GM12878 (cell line): ENCODE measurements at regions not wholly inside any gene's neighbourhood (a gene's known extent, or its start where the extent isn't known, plus 50 kb on each side); places are given as distances from the start of the nearest gene placed in this dataset.

Experiments
- ATF2 ChIP-seq: IDR thresholded peaks from 2 replicates; pipeline ENCODE4 v1.6.1; 2012; ENCODE audit warnings: low read length, inconsistent platforms
- CBX5 ChIP-seq: sonication (generic); IDR thresholded peaks from 2 replicates; pipeline ENCODE4 v1.6.1; 2016; ENCODE audit warnings: low read depth, moderate library complexity, mild to moderate bottlenecking, inconsistent platforms
- CREM ChIP-seq: IDR thresholded peaks from 2 replicates; pipeline ENCODE4 v1.6.1; 2014; ENCODE audit warnings: antibody characterized with exemption, low read depth
- CTCF ChIP-seq, 3 experiments: IDR thresholded peaks in 2 of 3; conservative IDR thresholded peaks in 1 of 3; 2 replicates each; pipeline ENCODE4 v1.5.1; 2011; ENCODE audit warnings: low read depth in 3 of 3, low read length in 3 of 3, mild to moderate bottlenecking in 3 of 3, control low read depth in 2 of 3, moderate library complexity in 2 of 3, inconsistent platforms in 1 of 3, mixed read lengths in 1 of 3; ENCODE audit not compliant: control insufficient read depth in 2 of 3, insufficient read depth in 1 of 3; ENCODE audit errors: extremely low read depth in 1 of 3
- EP300 ChIP-seq, 2 experiments: fragments of 150-350 bp in 1 of 2; IDR thresholded peaks; 2 replicates each; pipeline ENCODE4 v1.6.1; 2011 to 2012; ENCODE audit warnings: low read depth in 2 of 2, low read length in 2 of 2, borderline replicate concordance in 1 of 2, improper control_type of control experiment in 1 of 2, inconsistent platforms in 1 of 2; ENCODE audit not compliant: control insufficient read depth in 1 of 2
- MAX ChIP-seq: IDR thresholded peaks from 2 replicates; pipeline ENCODE4 v1.6.1; 2012; ENCODE audit warnings: low read depth, low read length, improper control_type of control experiment
- NFXL1 ChIP-seq: fragments of 450-650 bp; IDR thresholded peaks from 2 replicates; pipeline ENCODE4 v1.6.1; 2017; ENCODE audit warnings: antibody characterized with exemption, mild to moderate bottlenecking, borderline replicate concordance
- NR2C1 ChIP-seq: fragments of 450-650 bp; IDR thresholded peaks from 2 replicates; pipeline ENCODE4 v1.6.1; 2017; ENCODE audit warnings: antibody characterized with exemption, mild to moderate bottlenecking, moderate library complexity
- RAD21 ChIP-seq: IDR thresholded peaks from 2 replicates; pipeline ENCODE4 v1.6.1; 2011; ENCODE audit warnings: mild to moderate bottlenecking, low read depth, low read length, moderate library complexity; ENCODE audit not compliant: insufficient read depth
- RFX5 ChIP-seq: IDR thresholded peaks from 2 replicates; pipeline ENCODE4 v1.6.1; 2011; ENCODE audit warnings: low read depth, low read length, improper control_type of control experiment
- USF2 ChIP-seq: IDR thresholded peaks from 2 replicates; pipeline ENCODE4 v1.6.1; 2011; ENCODE audit warnings: low read depth, low read length, improper control_type of control experiment, borderline replicate concordance

- TF ChIP-seq ATF2 = no peak
- no peak for TF ChIP-seq CTCF (IDR thresholded peaks at IDR 0.05 in 2 of 3, conservative IDR thresholded peaks at IDR 0.05 in 1 of 3; ENCODE audit: control insufficient read depth in 2 of 3, extremely low read depth in 1 of 3, insufficient read depth in 1 of 3, low read depth in 3 of 3, low read length in 3 of 3)
- no peak for TF ChIP-seq MAX
- no peak for TF ChIP-seq EP300 (IDR thresholded peaks at IDR 0.05; ENCODE audit: borderline replicate concordance in 1 of 2, control insufficient read depth in 1 of 2, low read depth in 2 of 2, low read length in 2 of 2)
- no peak for TF ChIP-seq CREM
- TF ChIP-seq USF2 = no peak
- no peak for TF ChIP-seq NFXL1
- no peak for TF ChIP-seq RAD21
- no peak for TF ChIP-seq NR2C1
- no peak for TF ChIP-seq CBX5
- no peak for TF ChIP-seq RFX5
These were observed 278.9 kb downstream of the SEC14L1 start for GRCh38 chr17:77419547-77420094.
